ENCODE measurements at regions not wholly inside any gene's neighbourhood (a gene's known extent, or its start where the extent isn't known, plus 50 kb on each side); places are given as distances from the start of the nearest gene placed in this dataset.

DNA sequence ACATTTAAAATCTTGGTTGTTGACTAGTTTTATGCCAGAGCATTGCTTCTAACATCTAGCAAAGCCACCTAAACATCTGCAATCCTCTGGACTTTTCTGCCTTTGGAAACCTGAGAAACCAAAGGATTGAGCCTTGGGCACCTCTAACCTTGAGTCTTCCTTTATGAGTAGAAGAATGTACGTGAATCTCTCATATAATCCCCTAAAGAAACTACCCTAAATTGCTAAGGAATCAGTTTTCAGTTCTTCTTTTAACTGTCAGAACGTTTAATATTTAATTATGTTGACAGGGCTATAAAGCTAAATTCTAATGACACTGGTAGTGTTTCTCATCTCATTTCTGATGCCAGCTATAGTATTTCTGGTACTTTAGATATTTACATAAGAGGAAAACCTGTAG lies 997.3 kb downstream of the AMY1C start:
- TF ChIP-seq EZH2 (IDR thresholded peaks at IDR 0.05; ENCODE audit: borderline replicate concordance, low read depth, low read length, severe bottlenecking): no peak
- Histone ChIP-seq H4K20me1 (ENCODE audit: insufficient read depth, low read length) (no peaks in the 10 kb centered on the region), H3K79me2 (ENCODE audit: insufficient read depth, low read length) (no peaks in the 10 kb centered on the region), H3K4me1 (ENCODE audit: insufficient read depth, low read length) (no peaks in the 10 kb centered on the region), H3K27me3 (ENCODE audit: insufficient read depth, low read length, poor library complexity) (no peaks in the 10 kb centered on the region), H3K27ac (ENCODE audit: low read length) (no peak overlapping the region), H3K4me2 (ENCODE audit: insufficient read depth, low read length) (no peak overlapping the region), H2AFZ (ENCODE audit: low read depth, low read length) (no peak overlapping the region), H3K9ac (ENCODE audit: low read depth, low read length) (no peak overlapping the region), H3K4me3 (ENCODE audit: low read depth in 1 of 2, low read length in 2 of 2) (no peak overlapping the region), H3K36me3 (ENCODE audit: insufficient read depth, low read length) (no peaks in the 10 kb centered on the region), H3K9me3 (ENCODE audit: insufficient read depth, low read length, severe bottlenecking) (no peaks in the 10 kb centered on the region)
- ATAC-seq (ENCODE audit: insufficient read depth, low read depth): no peak
- no peak for DNase-seq

DNA sequence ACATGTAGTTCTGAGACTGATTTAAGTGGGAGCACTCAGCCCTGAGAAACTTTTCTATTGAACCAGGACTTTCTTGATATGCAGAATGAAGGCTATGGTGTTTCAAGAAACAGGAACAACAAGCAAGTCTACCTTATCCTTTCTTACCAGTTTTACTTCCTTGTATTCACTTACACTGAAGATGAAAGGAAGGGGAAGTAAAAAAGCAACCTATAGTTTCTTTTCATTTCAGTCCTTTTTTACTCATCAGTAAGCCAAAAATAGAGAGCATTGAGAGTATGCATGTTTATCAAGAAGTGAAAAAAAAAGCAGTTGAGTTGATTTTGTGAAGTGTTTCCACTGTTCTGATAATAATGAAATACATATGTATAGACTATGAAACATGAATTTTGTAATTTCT lies 1010.3 kb downstream of the AMY1C start:
- H4K20me1 ChIP-seq (ENCODE audit: insufficient read depth, low read length): no peaks in the 10 kb centered on the region
- no peak overlapping the region for H3K4me3 ChIP-seq (ENCODE audit: low read depth in 1 of 2, low read length in 2 of 2)
- no peaks in the 10 kb centered on the region for H3K36me3 ChIP-seq (ENCODE audit: insufficient read depth, low read length)
- H3K9ac ChIP-seq (ENCODE audit: low read depth, low read length): no peak overlapping the region
- ATAC-seq (ENCODE audit: insufficient read depth, low read depth): no peak
- H3K79me2 ChIP-seq (ENCODE audit: insufficient read depth, low read length): no peaks in the 10 kb centered on the region
- no peaks in the 10 kb centered on the region for H3K4me1 ChIP-seq (ENCODE audit: insufficient read depth, low read length)
- H3K27me3 ChIP-seq (ENCODE audit: insufficient read depth, low read length, poor library complexity): no peaks in the 10 kb centered on the region
- no peak overlapping the region for H3K27ac ChIP-seq (ENCODE audit: low read length)
- DNase-seq: no peak
- no peak overlapping the region for H3K4me2 ChIP-seq (ENCODE audit: insufficient read depth, low read length)
- no peak overlapping the region for H2AFZ ChIP-seq (ENCODE audit: low read depth, low read length)
- TF ChIP-seq EZH2 (IDR thresholded peaks at IDR 0.05; ENCODE audit: borderline replicate concordance, low read depth, low read length, severe bottlenecking): no peak
- TF ChIP-seq, protein P1, sequence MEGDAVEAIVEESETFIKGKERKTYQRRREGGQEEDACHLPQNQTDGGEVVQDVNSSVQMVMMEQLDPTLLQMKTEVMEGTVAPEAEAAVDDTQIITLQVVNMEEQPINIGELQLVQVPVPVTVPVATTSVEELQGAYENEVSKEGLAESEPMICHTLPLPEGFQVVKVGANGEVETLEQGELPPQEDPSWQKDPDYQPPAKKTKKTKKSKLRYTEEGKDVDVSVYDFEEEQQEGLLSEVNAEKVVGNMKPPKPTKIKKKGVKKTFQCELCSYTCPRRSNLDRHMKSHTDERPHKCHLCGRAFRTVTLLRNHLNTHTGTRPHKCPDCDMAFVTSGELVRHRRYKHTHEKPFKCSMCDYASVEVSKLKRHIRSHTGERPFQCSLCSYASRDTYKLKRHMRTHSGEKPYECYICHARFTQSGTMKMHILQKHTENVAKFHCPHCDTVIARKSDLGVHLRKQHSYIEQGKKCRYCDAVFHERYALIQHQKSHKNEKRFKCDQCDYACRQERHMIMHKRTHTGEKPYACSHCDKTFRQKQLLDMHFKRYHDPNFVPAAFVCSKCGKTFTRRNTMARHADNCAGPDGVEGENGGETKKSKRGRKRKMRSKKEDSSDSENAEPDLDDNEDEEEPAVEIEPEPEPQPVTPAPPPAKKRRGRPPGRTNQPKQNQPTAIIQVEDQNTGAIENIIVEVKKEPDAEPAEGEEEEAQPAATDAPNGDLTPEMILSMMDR (IDR thresholded peaks at IDR 0.05; ENCODE audit: borderline replicate concordance, extremely low read depth, low read length, poor library complexity, severe bottlenecking): no peak
- no peaks in the 10 kb centered on the region for H3K9me3 ChIP-seq (ENCODE audit: insufficient read depth, low read length, severe bottlenecking)

DNA sequence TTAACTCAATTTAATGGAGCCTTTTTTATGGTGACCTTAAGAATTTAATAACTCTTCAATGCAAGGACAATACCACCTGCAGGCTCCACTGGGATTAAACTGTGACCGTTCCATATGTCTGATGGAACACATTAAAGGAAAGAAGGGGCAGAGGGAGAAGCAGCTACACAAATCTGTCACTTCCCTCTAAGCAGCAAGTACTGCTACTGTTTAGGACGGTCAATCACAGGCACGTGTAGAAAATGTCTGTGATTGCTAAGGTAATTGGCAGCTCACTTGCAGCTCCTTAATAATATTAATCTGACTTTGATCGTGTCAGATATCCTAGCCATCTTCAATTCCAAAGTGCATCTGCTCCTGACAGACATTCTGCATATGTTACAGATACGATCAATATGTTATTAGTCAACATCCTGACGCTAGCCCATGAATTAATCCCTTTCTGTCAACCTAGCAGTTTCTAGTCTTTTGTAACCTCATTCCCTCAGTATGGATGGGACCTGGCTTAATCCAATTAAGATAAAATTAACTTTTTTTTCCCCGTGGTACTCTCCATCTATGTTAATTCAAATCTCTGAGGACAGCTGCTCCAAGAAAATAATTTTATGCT lies 1012.4 kb downstream of the AMY1C start:
- Histone ChIP-seq H3K4me2 (ENCODE audit: insufficient read depth, low read length) (no peak overlapping the region), H2AFZ (ENCODE audit: low read depth, low read length) (no peak overlapping the region), H3K79me2 (ENCODE audit: insufficient read depth, low read length) (no peaks in the 10 kb centered on the region), H3K9me3 (ENCODE audit: insufficient read depth, low read length, severe bottlenecking) (no peaks in the 10 kb centered on the region), H3K4me3 (ENCODE audit: low read depth in 1 of 2, low read length in 2 of 2) (no peak overlapping the region), H3K9ac (ENCODE audit: low read depth, low read length) (no peak overlapping the region), H4K20me1 (ENCODE audit: insufficient read depth, low read length) (no peaks in the 10 kb centered on the region), H3K36me3 (ENCODE audit: insufficient read depth, low read length) (no peaks in the 10 kb centered on the region), H3K4me1 (ENCODE audit: insufficient read depth, low read length) (no peaks in the 10 kb centered on the region), H3K27ac (ENCODE audit: low read length) (no peak overlapping the region), H3K27me3 (ENCODE audit: insufficient read depth, low read length, poor library complexity) (no peaks in the 10 kb centered on the region)
- ATAC-seq (ENCODE audit: insufficient read depth, low read depth): no peak
- no peak for DNase-seq
- TF ChIP-seq, protein P1 (IDR thresholded peaks at IDR 0.05; ENCODE audit: borderline replicate concordance, extremely low read depth, low read length, poor library complexity, severe bottlenecking): no peak
- no peak for TF ChIP-seq EZH2 (IDR thresholded peaks at IDR 0.05; ENCODE audit: borderline replicate concordance, low read depth, low read length, severe bottlenecking)

DNA sequence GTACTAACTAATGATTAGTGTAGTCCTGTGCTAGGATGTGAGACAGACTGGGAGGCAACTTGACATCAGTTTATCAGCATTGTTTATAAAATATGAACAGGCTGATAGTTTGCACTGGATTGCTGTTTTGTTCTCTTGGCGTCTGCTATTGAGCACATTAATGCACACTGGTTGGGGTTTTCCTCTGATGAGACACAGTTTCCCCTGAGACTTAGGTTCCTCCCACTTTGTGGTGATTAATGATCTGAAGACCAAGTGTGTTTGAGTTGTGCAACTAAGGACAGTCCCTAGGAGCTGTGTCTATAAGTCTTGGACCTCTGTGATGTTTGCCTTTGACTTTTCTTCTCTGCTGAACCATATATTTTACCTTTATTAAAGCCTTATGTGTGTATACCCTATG lies 1015.4 kb downstream of the AMY1C start:
- Histone ChIP-seq H3K27me3 (ENCODE audit: insufficient read depth, low read length, poor library complexity) (no peaks in the 10 kb centered on the region), H3K4me1 (ENCODE audit: insufficient read depth, low read length) (no peaks in the 10 kb centered on the region), H3K79me2 (ENCODE audit: insufficient read depth, low read length) (no peaks in the 10 kb centered on the region), H3K4me3 (ENCODE audit: low read depth in 1 of 2, low read length in 2 of 2) (no peak overlapping the region), H3K27ac (ENCODE audit: low read length) (no peak overlapping the region), H4K20me1 (ENCODE audit: insufficient read depth, low read length) (no peaks in the 10 kb centered on the region), H3K36me3 (ENCODE audit: insufficient read depth, low read length) (no peaks in the 10 kb centered on the region), H3K9ac (ENCODE audit: low read depth, low read length) (no peak overlapping the region), H2AFZ (ENCODE audit: low read depth, low read length) (no peak overlapping the region), H3K9me3 (ENCODE audit: insufficient read depth, low read length, severe bottlenecking) (no peaks in the 10 kb centered on the region), H3K4me2 (ENCODE audit: insufficient read depth, low read length) (no peak overlapping the region)
- ATAC-seq (ENCODE audit: insufficient read depth, low read depth) (no peak), DNase-seq (no peak)
- TF ChIP-seq, protein P1 (IDR thresholded peaks at IDR 0.05; ENCODE audit: borderline replicate concordance, extremely low read depth, low read length, poor library complexity, severe bottlenecking): no peak
- no peak for TF ChIP-seq EZH2 (IDR thresholded peaks at IDR 0.05; ENCODE audit: borderline replicate concordance, low read depth, low read length, severe bottlenecking)
